OCI-LY7 (cell line): ENCODE measurements at regions not wholly inside any gene's neighbourhood (a gene's known extent, or its start where the extent isn't known, plus 50 kb on each side); places are given as distances from the start of the nearest gene placed in this dataset.

Experiments
- BruUV-seq: library from RNA; stranded (reverse); fragments of 400-500 nt; replicated peaks from 2 replicates; lab custom pipeline; 2021; lab: Mats Ljungman, UMichigan
- CTCF ChIA-PET: fragments of 300-600 bp; sonication (Branson Sonifier 250); formaldehyde crosslinking; loops from one replicate; lab custom pipeline; 2022; ENCODE audit warnings: antibody characterized with exemption; ENCODE audit not compliant: unreplicated experiment; lab: Charles Lee
- POLR2A ChIA-PET: fragments of 300-600 bp; sonication (Branson Sonifier 250); formaldehyde crosslinking; loops from one replicate; lab custom pipeline; 2022; ENCODE audit warnings: antibody characterized with exemption; lab: Charles Lee
- DNase-seq: peaks from one replicate; pipeline ENCODE4 v3.0.0-alpha.2; 2015; ENCODE audit warnings: low spot score
- H2AFZ ChIP-seq: fragments of 200-600 bp; sonication (generic), shearing (Covaris generic); 2 replicates; pipeline ENCODE4 v1.6.1; 2014; ENCODE audit warnings: mild to moderate bottlenecking, antibody characterized with exemption, low read length, moderate library complexity
- H3K27ac ChIP-seq: fragments of 200-600 bp; sonication (generic); 2 replicates; pipeline ENCODE4 v1.5.1; 2014; ENCODE audit warnings: mixed run types, low read depth, mild to moderate bottlenecking, moderate library complexity, low read length, inconsistent platforms; ENCODE audit not compliant: poor library complexity, severe bottlenecking
- H3K36me3 ChIP-seq: fragments of 200-600 bp; sonication (generic); 2 replicates; pipeline ENCODE4 v1.6.1; 2014; ENCODE audit warnings: mild to moderate bottlenecking, antibody characterized with exemption, low read length, moderate library complexity, mixed read lengths; ENCODE audit not compliant: insufficient read depth
- H3K4me1 ChIP-seq: fragments of 200-600 bp; sonication (generic); 2 replicates; pipeline ENCODE4 v1.5.1; 2014; ENCODE audit warnings: mild to moderate bottlenecking, low read length; ENCODE audit not compliant: insufficient read depth, poor library complexity, severe bottlenecking
- H3K4me2 ChIP-seq: fragments of 200-600 bp; sonication (generic); 2 replicates; pipeline ENCODE4 v1.6.1; 2014; ENCODE audit warnings: mild to moderate bottlenecking, low read length
- H3K4me3 ChIP-seq: fragments of 200-600 bp; sonication (generic); 2 replicates; pipeline ENCODE4 v1.5.1; 2014; ENCODE audit warnings: mild to moderate bottlenecking, low read depth, low read length; ENCODE audit not compliant: poor library complexity, severe bottlenecking
- H3K79me2 ChIP-seq: fragments of 200-600 bp; sonication (generic); 2 replicates; pipeline ENCODE4 v1.6.1; 2016; ENCODE audit warnings: low read depth, mild to moderate bottlenecking, low read length, moderate library complexity, mixed read lengths; ENCODE audit not compliant: insufficient read depth
- H3K9me2 ChIP-seq: fragments of 200-600 bp; sonication (generic); 2 replicates; pipeline ENCODE4 v1.6.1; 2016; ENCODE audit warnings: mild to moderate bottlenecking, low read length, mixed read lengths; ENCODE audit not compliant: insufficient read depth
- H3K9me3 ChIP-seq: fragments of 200-600 bp; sonication (generic); 2 replicates; pipeline ENCODE4 v1.6.1; 2014; ENCODE audit warnings: mild to moderate bottlenecking, mixed run types, low read length, mixed read lengths
- H4K20me1 ChIP-seq: fragments of 200-600 bp; sonication (generic); 2 replicates; pipeline ENCODE4 v1.6.1; 2014; ENCODE audit warnings: mild to moderate bottlenecking, antibody characterized with exemption, low read length, moderate library complexity, mixed read lengths; ENCODE audit not compliant: insufficient read depth
- EZH2phosphoT487 ChIP-seq: fragments of 200-600 bp; sonication (generic); IDR thresholded peaks from 2 replicates; pipeline ENCODE4 v1.6.1; 2018; ENCODE audit warnings: low read depth, borderline replicate concordance, mild to moderate bottlenecking, mixed run types, antibody characterized with exemption, low read length, moderate library complexity, mixed read lengths
- intact Hi-C: fragments of 100-400 bp; cut with micrococcal nuclease; formaldehyde crosslinking; loops from one replicate; pipeline ENCODE4 v1.10.0; 2022; ENCODE audit not compliant: unreplicated experiment
- TF ChIP-seq, protein P1 (sequence below): fragments of 200-600 bp; sonication (generic); conservative IDR thresholded peaks from 2 replicates; pipeline ENCODE4 v1.5.1; 2014; ENCODE audit warnings: mild to moderate bottlenecking, antibody characterized with exemption, low read length, moderate library complexity, mixed read lengths

DNA sequence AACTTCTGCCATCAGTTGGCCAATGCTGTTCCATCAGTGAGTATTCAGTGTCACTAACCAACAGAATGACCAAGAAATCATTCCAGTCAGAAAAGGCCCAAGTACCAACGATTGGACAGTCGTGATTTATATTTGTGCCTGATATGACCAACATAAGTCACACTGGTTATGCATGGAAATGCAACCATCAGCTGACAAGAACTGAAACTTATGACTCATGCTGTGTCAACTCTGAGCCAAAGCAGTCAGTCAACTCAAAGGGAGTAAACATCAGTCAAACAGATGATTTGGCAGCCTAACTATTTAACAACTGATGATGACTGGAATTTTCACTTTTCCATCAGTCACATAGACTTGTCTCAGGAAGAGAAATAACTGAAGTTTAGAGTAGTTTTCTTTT lies 142.4 kb downstream of the ANXA2 start:
- ChIA-PET POLR2A (no interaction called here), CTCF (no interaction called here)
- Histone ChIP-seq H3K79me2 (no peaks in the 10 kb centered on the region), H3K36me3 (no peaks in the 10 kb centered on the region), H3K4me3 (no peak overlapping the region), H4K20me1 (no peaks in the 10 kb centered on the region), H3K4me2 (no peak overlapping the region), H3K4me1 (no peaks in the 10 kb centered on the region), H3K9me3 (no peaks in the 10 kb centered on the region), H3K27ac (no peak overlapping the region), H2AFZ (no peak overlapping the region), H3K9me2 (no peaks in the 10 kb centered on the region)
- intact Hi-C loops, result no loop called here
- DNase-seq, result no peak
- BruUV-seq, result no TSS peak
- TF ChIP-seq EZH2phosphoT487, result no peak
- TF ChIP-seq, protein P1, sequence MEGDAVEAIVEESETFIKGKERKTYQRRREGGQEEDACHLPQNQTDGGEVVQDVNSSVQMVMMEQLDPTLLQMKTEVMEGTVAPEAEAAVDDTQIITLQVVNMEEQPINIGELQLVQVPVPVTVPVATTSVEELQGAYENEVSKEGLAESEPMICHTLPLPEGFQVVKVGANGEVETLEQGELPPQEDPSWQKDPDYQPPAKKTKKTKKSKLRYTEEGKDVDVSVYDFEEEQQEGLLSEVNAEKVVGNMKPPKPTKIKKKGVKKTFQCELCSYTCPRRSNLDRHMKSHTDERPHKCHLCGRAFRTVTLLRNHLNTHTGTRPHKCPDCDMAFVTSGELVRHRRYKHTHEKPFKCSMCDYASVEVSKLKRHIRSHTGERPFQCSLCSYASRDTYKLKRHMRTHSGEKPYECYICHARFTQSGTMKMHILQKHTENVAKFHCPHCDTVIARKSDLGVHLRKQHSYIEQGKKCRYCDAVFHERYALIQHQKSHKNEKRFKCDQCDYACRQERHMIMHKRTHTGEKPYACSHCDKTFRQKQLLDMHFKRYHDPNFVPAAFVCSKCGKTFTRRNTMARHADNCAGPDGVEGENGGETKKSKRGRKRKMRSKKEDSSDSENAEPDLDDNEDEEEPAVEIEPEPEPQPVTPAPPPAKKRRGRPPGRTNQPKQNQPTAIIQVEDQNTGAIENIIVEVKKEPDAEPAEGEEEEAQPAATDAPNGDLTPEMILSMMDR, result no peak

DNA sequence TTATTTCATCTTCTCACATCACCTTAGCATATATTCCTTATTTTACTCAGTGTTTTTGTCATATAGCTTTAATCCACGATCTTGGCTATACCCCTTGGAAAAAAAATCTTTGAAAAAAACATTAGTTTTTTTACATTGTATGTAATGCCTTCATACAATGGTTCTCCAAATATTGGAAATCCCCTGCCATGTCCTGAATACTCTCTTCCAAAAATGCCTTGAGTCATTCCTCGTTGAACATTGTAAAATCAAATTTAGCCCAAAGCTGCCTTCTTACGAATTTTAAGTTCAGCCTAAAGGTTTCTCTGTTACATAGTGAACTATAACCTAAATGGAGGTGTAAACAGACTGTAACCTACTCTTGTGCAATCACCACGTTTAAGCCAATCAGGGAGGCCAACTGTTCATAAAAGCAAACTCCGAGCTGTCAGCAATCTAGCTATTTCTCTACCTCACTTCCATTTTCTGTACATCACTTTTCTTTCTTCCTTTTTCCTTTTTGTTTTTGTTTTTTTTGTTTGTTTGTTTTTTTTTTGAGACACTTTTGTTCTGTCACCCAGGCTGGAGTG lies 140.1 kb downstream of the ANXA2 start:
- TF ChIP-seq, protein P1, result no peak
- no peak for TF ChIP-seq EZH2phosphoT487
- DNase-seq, result no peak
- Histone ChIP-seq H3K9me2 (no peaks in the 10 kb centered on the region), H3K4me1 (no peaks in the 10 kb centered on the region), H3K4me3 (no peak overlapping the region), H2AFZ (no peak overlapping the region), H4K20me1 (no peaks in the 10 kb centered on the region), H3K79me2 (no peaks in the 10 kb centered on the region), H3K36me3 (no peaks in the 10 kb centered on the region), H3K27ac (no peak overlapping the region), H3K4me2 (no peak overlapping the region), H3K9me3 (no peaks in the 10 kb centered on the region)
- POLR2A ChIA-PET, result interaction anchor here (0.6 to 1.0 kb wide), 2 partner anchors 9 to 13 kb away, joined by 3 read pairs; no protein-coding TSS in a partner anchor
- no TSS peak for BruUV-seq
- intact Hi-C loops, result no loop called here
- CTCF ChIA-PET, result no interaction called here

DNA sequence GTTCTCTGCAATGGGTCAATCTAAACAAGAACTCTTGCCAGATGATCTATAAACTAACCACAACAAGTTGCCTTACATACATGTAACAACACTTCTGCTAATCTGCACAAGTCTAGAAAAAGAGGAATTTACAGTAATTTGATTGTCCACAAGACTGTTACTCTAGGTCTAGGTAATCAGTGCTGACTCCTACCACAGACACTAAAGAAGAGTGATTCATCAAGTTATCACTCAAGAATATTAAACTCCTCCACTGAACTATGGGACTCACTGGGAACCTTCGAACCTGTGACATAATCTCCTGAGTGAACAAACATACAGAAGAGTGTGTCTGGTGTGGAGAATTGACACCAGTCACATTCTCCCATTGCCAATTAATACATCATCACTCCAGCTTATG lies 138.3 kb downstream of the ANXA2 start:
- BruUV-seq, result no TSS peak
- TF ChIP-seq, protein P1, result no peak
- TF ChIP-seq EZH2phosphoT487, result no peak
- ChIA-PET POLR2A (no interaction called here), CTCF (no interaction called here)
- H3K27ac ChIP-seq, result no peak overlapping the region
- no peak overlapping the region for H2AFZ ChIP-seq
- H3K9me2 ChIP-seq, result no peaks in the 10 kb centered on the region
- H3K4me3 ChIP-seq, result no peak overlapping the region
- no peaks in the 10 kb centered on the region for H3K79me2 ChIP-seq
- H4K20me1 ChIP-seq, result no peaks in the 10 kb centered on the region
- no peaks in the 10 kb centered on the region for H3K4me1 ChIP-seq
- intact Hi-C loops, result no loop called here
- H3K36me3 ChIP-seq, result no peaks in the 10 kb centered on the region
- H3K4me2 ChIP-seq, result no peak overlapping the region
- H3K9me3 ChIP-seq, result no peaks in the 10 kb centered on the region
- DNase-seq, result no peak
